GM12873 (cell line): ENCODE measurements at regions not wholly inside any gene's neighbourhood (a gene's known extent, or its start where the extent isn't known, plus 50 kb on each side); places are given as distances from the start of the nearest gene placed in this dataset.

ENCODE experiments used
- TF ChIP-seq, protein P1 (sequence below): IDR thresholded peaks from 2 replicates; pipeline ENCODE4 v1.5.1; 2012; ENCODE audit warnings: low read depth, mild to moderate bottlenecking, moderate library complexity, low read length, control low read depth; ENCODE audit not compliant: insufficient read depth; ENCODE audit errors: missing control alignments

DNA sequence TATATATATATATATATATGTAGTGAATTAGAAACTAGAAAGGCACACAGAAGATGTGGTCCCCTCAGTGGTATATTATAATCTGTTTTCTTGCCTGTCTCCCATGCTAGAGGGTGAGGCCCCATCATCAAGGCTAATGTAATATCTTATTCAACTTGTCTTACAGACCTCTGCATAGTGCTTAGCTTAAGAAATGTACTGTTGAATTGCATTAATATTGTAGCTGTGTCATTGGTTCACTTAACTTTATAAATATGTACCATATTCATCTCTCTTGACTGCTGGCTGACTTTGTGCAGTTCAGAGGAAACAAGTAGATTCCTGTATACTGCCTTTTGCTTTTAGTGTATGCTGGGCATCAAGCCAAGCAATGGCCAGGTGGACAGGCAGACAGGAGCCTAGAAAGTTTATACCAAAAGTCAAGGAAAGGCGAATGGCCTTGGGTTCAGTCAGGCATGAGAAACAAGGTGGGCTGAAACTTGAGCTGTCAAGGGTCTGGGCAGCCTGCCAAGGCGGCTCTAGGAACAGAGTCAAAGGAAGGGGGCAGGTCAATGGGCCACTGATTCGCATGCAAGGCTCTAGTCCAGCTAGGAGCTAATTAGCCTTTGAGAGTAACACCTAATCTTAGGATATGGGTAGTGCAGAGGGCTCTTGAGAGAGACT lies 78.8 kb upstream of the LEF1 start:
- TF ChIP-seq, protein P1, sequence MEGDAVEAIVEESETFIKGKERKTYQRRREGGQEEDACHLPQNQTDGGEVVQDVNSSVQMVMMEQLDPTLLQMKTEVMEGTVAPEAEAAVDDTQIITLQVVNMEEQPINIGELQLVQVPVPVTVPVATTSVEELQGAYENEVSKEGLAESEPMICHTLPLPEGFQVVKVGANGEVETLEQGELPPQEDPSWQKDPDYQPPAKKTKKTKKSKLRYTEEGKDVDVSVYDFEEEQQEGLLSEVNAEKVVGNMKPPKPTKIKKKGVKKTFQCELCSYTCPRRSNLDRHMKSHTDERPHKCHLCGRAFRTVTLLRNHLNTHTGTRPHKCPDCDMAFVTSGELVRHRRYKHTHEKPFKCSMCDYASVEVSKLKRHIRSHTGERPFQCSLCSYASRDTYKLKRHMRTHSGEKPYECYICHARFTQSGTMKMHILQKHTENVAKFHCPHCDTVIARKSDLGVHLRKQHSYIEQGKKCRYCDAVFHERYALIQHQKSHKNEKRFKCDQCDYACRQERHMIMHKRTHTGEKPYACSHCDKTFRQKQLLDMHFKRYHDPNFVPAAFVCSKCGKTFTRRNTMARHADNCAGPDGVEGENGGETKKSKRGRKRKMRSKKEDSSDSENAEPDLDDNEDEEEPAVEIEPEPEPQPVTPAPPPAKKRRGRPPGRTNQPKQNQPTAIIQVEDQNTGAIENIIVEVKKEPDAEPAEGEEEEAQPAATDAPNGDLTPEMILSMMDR = no peak

DNA sequence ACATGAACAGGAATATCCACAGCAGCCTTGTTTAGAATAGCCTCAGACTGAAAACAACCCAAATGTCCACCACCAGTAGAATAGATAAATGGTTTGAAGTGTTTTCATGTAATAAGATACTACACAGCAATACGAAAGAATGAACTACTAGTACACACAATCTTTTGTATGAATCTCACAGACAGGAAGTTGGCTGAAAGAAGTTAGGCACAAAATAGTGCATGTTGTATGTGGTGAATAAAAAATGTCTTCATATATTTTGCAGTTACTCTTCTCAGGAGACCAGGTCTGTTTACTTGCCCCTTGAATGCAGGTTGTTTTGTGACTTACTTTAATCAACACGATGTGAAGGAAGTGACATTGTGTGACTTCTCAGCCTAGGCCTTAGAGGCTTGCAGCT lies 75.9 kb upstream of the LEF1 start:
- TF ChIP-seq, protein P1 = no peak

DNA sequence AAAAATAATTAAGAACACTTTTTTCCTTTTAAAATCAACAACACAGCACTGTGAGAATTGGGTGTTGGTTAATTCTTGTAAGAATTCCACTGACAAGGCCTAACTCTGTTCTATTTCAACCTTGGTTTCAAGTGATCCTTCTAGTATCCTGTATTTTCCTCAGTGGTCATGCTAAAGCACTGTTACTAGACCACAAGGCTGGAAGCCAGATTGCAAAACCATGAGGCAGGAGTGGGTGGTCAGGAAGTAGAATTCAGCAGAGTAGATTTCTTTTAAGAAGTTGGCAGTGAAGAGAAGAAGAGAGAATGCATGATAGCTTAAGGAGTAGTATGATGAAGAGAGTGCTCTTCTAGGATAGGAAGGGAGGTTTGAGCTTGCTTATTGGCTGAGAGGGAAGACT lies 71.6 kb upstream of the LEF1 start:
- TF ChIP-seq, protein P1 = no peak

DNA sequence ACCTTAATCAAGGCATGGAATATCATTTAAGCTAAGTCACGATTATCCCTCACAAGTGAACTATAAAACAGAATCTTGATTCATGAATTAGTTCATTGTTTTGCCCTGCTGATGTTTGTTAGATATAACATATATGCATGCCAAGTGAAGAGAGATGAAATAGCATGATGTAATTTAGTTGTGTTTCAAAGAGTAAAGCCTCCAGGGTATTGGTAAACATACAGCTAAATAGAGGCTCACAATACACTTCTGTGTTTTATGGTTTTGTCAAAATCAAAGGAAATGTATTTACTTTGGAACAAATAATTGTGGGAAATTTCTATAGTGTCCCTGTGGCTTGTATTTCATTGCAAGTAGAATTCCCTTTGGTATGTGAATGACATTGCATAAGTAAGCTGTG lies 69.0 kb upstream of the LEF1 start:
- TF ChIP-seq, protein P1 = no peak

DNA sequence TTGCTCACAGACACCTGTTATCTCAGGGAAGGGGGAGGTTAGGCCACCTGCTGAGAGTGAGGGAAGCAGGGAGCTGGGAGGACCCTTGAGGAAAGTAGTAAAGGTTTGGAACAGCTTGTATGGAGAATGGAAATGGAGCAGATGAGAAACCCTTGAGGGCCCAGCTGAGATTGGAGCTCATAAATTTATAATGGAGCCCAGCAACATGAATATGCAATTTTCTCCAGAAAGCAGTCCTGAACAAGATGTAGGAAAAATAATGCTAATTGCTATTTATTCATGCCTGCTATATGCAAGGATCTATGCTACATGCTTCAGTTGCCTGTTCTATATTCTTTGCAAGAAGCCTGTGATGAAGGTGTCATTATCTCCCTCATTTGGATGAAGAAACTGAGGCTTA lies 67.5 kb upstream of the LEF1 start:
- TF ChIP-seq, protein P1 = no peak

DNA sequence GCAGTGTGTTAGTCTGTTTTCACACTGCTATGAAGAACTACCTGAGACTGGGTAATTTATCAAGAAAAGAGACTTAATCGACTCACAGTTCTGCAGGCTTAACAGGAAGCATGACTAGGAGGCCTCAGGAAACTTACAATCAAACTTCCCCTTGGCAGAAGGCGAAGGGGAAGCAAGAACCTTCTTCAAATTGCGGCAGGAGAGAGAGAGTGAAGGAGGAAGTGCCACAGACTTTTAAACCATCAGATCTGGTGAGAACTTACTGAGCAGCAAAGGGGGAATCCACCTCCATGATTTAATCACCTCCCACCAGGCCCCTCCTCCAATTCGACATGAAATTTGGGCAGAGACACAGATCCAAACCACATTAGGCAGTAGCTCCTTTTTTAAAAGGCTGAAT lies 59.2 kb upstream of the LEF1 start:
- TF ChIP-seq, protein P1 = no peak

DNA sequence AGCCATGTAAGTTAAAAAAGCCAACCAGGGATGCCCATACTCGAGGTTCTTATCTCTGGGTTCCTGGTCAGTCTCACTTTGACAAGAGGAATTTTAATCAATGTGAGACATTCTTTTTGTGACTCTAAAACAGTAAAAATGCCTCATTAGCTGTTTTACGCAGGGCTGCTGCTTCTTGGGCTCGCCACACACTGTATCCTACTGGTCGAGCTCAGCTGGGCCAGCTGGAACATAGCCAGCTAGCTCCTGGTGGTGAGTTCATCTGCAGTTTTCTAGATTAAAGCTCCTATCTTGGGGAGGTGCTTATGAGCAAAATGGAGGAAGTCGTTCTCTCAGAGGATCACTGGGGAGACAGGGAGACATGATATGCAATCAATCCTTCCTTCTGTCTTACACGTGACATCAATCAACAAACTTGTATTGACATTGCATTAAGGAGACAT lies 55.9 kb upstream of the LEF1 start:
- TF ChIP-seq, protein P1 = no peak
